ENCODE measurements at regions not wholly inside any gene's neighbourhood (a gene's known extent, or its start where the extent isn't known, plus 50 kb on each side); places are given as distances from the start of the nearest gene placed in this dataset.

DNA sequence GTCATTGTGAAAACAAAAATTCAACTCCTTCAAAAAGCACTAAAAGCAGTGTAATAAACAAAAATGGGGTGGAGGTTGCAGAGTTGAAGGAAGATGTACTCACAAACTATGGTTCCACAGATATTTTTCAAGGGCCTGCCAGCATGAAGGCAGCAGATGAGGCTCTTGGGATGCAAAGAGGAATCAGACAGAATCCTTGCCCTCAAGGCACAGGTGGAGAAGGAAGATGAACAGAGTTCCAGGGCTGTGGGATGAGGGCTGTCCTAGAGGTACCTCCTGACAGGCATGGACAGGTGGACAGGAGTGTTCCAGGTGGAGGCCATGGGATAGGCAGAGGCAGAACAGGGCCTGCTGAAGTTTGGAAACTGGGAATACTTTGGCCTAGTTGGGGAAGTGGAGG lies 140.5 kb upstream of the ANKH start:
- TF ChIP-seq, protein P1, sequence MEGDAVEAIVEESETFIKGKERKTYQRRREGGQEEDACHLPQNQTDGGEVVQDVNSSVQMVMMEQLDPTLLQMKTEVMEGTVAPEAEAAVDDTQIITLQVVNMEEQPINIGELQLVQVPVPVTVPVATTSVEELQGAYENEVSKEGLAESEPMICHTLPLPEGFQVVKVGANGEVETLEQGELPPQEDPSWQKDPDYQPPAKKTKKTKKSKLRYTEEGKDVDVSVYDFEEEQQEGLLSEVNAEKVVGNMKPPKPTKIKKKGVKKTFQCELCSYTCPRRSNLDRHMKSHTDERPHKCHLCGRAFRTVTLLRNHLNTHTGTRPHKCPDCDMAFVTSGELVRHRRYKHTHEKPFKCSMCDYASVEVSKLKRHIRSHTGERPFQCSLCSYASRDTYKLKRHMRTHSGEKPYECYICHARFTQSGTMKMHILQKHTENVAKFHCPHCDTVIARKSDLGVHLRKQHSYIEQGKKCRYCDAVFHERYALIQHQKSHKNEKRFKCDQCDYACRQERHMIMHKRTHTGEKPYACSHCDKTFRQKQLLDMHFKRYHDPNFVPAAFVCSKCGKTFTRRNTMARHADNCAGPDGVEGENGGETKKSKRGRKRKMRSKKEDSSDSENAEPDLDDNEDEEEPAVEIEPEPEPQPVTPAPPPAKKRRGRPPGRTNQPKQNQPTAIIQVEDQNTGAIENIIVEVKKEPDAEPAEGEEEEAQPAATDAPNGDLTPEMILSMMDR (IDR thresholded peaks at IDR 0.05): no peak
- TF ChIP-seq POLR2A (IDR thresholded peaks at IDR 0.05): no peak

Measured in sigmoid colon (tissue), 3 donors.